ENCODE measurements at regions not wholly inside any gene's neighbourhood (a gene's known extent, or its start where the extent isn't known, plus 50 kb on each side); places are given as distances from the start of the nearest gene placed in this dataset.

- Mint-ChIP-seq H3K27me3 (no peaks in the 10 kb centered on the region), H3K9me3 (no peaks in the 10 kb centered on the region), H3K36me3 (ENCODE audit: low read depth) (no peaks in the 10 kb centered on the region), H3K4me3 (no peak overlapping the region), H3K27ac (no peak overlapping the region), H3K4me1 (no peaks in the 10 kb centered on the region)
- ChIA-PET POLR2A (no interaction called here), CTCF (no interaction called here)
- DNase-seq = no peak
Measured at GRCh38 chr22:27370269-27370668, 431.3 kb downstream of the MN1 start.

DNA sequence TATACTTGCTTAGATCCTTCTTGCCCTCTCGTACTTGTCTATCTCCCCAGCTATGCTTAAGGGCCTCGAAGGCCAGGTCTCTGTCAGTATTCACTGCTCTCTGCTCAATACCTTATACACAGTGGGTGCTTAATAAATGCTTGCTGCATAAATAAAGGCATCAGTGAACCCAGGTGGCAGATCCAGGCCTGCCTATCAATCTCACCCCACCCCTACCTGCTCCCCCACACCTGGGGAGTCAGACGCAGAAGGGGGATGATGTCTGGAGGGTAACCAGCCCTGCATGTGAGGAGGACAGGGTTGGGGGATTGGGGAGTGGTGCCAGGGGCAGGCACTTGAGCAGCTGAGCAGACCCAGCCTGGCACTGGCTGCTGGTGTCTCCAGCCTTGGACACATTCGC is 430.6 kb downstream of the MN1 start:
- Mint-ChIP-seq H3K27ac (no peak overlapping the region), H3K4me3 (no peak overlapping the region), H3K27me3 (no peaks in the 10 kb centered on the region), H3K36me3 (ENCODE audit: low read depth) (no peaks in the 10 kb centered on the region), H3K4me1 (no peaks in the 10 kb centered on the region), H3K9me3 (no peaks in the 10 kb centered on the region)
- DNase-seq = no peak
- POLR2A ChIA-PET = no interaction called here
- CTCF ChIA-PET = no interaction called here

GRCh38 chr22:27372364-27372763 is 429.2 kb downstream of the MN1 start:
- no peak overlapping the region for H3K4me3 Mint-ChIP-seq
- H3K4me1 Mint-ChIP-seq = no peaks in the 10 kb centered on the region
- no peak overlapping the region for H3K27ac Mint-ChIP-seq
- no peaks in the 10 kb centered on the region for H3K27me3 Mint-ChIP-seq
- H3K36me3 Mint-ChIP-seq (ENCODE audit: low read depth) = no peaks in the 10 kb centered on the region
- ChIA-PET CTCF (no interaction called here), POLR2A (no interaction called here)
- DNase-seq = no peak
- no peaks in the 10 kb centered on the region for H3K9me3 Mint-ChIP-seq

DNA sequence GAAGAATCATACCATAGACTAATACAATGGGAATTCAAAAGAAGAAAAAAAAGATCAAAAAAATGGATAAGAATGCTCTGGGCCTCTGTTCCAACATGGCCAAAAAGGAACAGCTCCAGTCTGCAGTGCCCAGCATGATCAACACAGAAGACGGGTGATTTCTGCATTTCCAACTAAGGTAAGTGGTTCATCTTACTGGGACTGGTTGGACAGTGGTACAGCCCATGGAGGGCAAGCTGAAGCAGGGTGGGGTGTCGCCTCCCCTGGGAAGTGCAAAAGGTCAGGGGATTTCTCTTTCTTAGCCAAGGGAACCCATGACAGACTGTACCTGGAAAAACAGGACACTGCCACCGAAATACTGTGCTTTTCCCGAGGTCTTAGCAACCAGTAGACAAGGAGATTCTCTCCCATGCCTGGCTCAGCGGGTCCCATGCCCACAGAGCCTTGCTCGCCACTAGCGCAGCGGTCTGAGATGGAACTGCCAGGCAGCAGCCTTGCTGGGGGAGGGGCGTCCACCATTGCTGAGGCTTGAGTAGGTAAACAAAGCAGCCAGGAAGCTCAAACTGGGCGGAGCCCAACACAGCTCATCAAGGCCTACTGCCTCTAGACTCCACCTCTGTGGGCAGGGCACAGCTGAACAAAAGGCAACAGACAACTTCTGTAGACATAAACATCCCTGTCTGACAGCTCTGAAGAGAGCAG is 428.4 kb downstream of the MN1 start:
- Mint-ChIP-seq H3K9me3 (no peaks in the 10 kb centered on the region), H3K36me3 (ENCODE audit: low read depth) (no peaks in the 10 kb centered on the region), H3K27me3 (no peaks in the 10 kb centered on the region), H3K4me3 (no peak overlapping the region), H3K4me1 (no peaks in the 10 kb centered on the region), H3K27ac (no peak overlapping the region)
- no peak for DNase-seq
- ChIA-PET POLR2A (no interaction called here), CTCF (no interaction called here)

GRCh38 chr22:27377501-27378295 is 423.9 kb downstream of the MN1 start:
- ChIA-PET POLR2A (no interaction called here), CTCF (no interaction called here)
- Mint-ChIP-seq H3K27ac (no peak overlapping the region), H3K27me3 (no peaks in the 10 kb centered on the region), H3K36me3 (ENCODE audit: low read depth) (no peaks in the 10 kb centered on the region), H3K9me3 (no peaks in the 10 kb centered on the region), H3K4me3 (no peak overlapping the region), H3K4me1 (no peaks in the 10 kb centered on the region)
- DNase-seq = no peak

DNA sequence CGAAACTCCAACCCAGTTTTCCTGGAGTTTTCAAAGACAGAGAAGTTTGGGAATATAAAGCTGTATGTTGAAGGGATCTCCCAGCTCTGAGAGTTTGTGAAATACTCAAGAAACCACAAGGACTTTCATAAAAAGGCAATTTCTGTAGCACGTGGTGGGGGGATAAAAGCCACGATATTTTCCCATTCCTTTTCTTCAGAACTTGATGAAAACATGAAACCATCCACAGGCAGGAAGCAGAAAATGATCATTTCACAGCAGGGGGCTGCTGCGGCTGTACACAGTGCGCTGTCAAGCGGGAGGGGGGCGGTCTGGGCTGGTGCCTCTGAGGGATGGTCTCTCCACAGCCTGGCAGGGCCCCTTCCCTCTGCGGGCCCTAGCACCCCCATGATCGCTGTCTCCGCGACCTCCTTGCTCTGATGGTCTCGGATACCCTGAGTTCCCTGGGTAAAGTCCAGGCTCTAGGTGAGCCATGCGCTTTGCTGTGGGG is 423.2 kb downstream of the MN1 start:
- H3K4me1 Mint-ChIP-seq = no peaks in the 10 kb centered on the region
- POLR2A ChIA-PET = no interaction called here
- no peak for DNase-seq
- no peaks in the 10 kb centered on the region for H3K27me3 Mint-ChIP-seq
- no peaks in the 10 kb centered on the region for H3K36me3 Mint-ChIP-seq (ENCODE audit: low read depth)
- H3K27ac Mint-ChIP-seq = no peak overlapping the region
- no peak overlapping the region for H3K4me3 Mint-ChIP-seq
- no peaks in the 10 kb centered on the region for H3K9me3 Mint-ChIP-seq
- CTCF ChIA-PET = no interaction called here

DNA sequence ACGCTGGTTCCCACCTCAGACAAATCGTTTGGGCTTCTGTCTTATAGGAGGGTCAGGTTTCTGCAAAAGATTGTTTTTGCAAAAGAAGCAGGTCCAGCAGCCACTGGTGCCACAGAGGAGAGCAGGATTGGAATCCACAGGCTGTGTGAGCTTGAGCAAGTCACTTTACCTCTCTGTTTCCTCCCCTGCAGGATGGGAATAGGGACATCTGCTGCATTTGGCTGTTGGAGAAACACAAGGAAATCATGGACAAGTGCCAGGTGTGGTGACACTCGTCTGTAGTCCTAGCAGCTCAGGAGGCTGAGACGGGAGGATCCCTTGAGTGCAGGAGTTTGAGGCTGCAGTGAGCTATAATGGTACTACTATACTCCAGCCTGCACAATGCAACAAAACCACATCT is 422.6 kb downstream of the MN1 start:
- no peak overlapping the region for H3K27ac Mint-ChIP-seq
- H3K4me3 Mint-ChIP-seq = no peak overlapping the region
- no peaks in the 10 kb centered on the region for H3K4me1 Mint-ChIP-seq
- no peaks in the 10 kb centered on the region for H3K9me3 Mint-ChIP-seq
- H3K36me3 Mint-ChIP-seq (ENCODE audit: low read depth) = no peaks in the 10 kb centered on the region
- DNase-seq = no peak
- ChIA-PET CTCF (no interaction called here), POLR2A (no interaction called here)
- no peaks in the 10 kb centered on the region for H3K27me3 Mint-ChIP-seq

GRCh38 chr22:27380855-27381254 is 420.7 kb downstream of the MN1 start:
- no peak overlapping the region for H3K27ac Mint-ChIP-seq
- H3K4me1 Mint-ChIP-seq = no peaks in the 10 kb centered on the region
- DNase-seq = no peak
- H3K27me3 Mint-ChIP-seq = no peaks in the 10 kb centered on the region
- H3K36me3 Mint-ChIP-seq (ENCODE audit: low read depth) = no peaks in the 10 kb centered on the region
- H3K9me3 Mint-ChIP-seq = no peaks in the 10 kb centered on the region
- no peak overlapping the region for H3K4me3 Mint-ChIP-seq
- CTCF ChIA-PET = no interaction called here
- POLR2A ChIA-PET = no interaction called here

- H3K27me3 Mint-ChIP-seq = no peaks in the 10 kb centered on the region
- no peak overlapping the region for H3K4me3 Mint-ChIP-seq
- no peak overlapping the region for H3K27ac Mint-ChIP-seq
- H3K36me3 Mint-ChIP-seq (ENCODE audit: low read depth) = no peaks in the 10 kb centered on the region
- H3K9me3 Mint-ChIP-seq = no peaks in the 10 kb centered on the region
- no peaks in the 10 kb centered on the region for H3K4me1 Mint-ChIP-seq
- CTCF ChIA-PET = no interaction called here
- POLR2A ChIA-PET = no interaction called here
- no peak for DNase-seq
Measured at GRCh38 chr22:27381552-27381951, 420.0 kb downstream of the MN1 start.

DNA sequence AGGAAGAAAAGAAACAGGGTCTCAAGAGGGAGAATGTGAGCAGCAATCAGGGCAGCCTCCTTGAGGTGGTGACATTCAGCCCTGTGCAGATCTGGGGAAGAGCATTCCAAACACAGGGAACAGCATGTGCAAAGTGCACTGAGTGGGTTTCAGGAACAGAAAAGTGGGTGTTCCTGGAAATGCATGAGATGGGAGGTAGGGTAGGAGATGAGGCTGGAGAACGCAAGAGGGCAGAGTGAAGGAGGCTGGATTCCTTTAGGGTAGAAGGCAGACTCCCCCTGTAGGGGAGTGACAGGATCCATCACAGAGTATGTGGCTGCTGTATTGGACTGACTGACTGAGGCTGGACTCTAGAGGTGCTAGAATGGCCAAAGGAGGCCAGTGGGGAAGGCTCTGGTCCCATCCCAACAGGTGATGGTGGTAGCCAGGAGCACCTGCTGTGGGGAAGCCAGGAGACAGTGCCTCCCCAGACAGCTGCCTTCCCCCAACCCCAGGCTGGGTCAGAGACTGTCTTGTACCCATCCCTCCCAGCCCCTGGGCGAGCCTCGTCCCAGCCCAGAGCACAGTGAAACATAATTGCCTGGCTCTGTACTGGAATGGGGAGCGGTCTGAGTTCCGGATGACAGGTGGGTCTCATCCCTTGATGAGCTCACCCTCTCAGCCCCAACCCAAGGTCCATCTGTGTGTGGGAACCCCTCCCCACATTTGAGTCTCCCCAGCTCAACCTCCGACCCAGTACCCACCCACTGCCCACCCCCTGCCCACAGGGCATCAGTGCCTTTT is 419.4 kb downstream of the MN1 start:
- no peaks in the 10 kb centered on the region for H3K9me3 Mint-ChIP-seq
- no peak overlapping the region for H3K4me3 Mint-ChIP-seq
- no peaks in the 10 kb centered on the region for H3K4me1 Mint-ChIP-seq
- DNase-seq = no peak
- no peaks in the 10 kb centered on the region for H3K36me3 Mint-ChIP-seq (ENCODE audit: low read depth)
- POLR2A ChIA-PET = no interaction called here
- CTCF ChIA-PET = no interaction called here
- no peak overlapping the region for H3K27ac Mint-ChIP-seq
- H3K27me3 Mint-ChIP-seq = no peaks in the 10 kb centered on the region

DNA sequence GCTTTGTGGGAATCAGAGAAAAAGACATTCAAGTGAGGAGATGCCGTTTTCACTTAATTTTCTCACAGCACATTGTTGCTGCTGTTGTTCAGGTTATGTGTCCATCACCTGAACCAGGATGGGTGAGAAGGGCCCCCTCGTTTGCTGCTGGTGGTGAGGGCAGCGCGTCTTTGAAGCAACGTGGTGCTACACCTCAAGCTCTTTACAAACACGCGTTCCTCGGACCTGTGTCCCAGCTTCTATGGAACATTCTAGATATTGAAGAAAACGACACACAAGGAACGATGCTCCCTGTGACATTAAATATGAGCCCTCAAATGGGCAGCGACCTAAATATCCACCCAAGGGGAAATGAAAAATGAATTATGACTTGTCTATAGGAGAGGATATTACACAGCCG is 418.6 kb downstream of the MN1 start:
- no peaks in the 10 kb centered on the region for H3K9me3 Mint-ChIP-seq
- no peaks in the 10 kb centered on the region for H3K36me3 Mint-ChIP-seq (ENCODE audit: low read depth)
- no peaks in the 10 kb centered on the region for H3K4me1 Mint-ChIP-seq
- no peak for DNase-seq
- H3K27me3 Mint-ChIP-seq = no peaks in the 10 kb centered on the region
- H3K27ac Mint-ChIP-seq = no peak overlapping the region
- H3K4me3 Mint-ChIP-seq = no peak overlapping the region
- CTCF ChIA-PET = no interaction called here
- POLR2A ChIA-PET = no interaction called here

DNA sequence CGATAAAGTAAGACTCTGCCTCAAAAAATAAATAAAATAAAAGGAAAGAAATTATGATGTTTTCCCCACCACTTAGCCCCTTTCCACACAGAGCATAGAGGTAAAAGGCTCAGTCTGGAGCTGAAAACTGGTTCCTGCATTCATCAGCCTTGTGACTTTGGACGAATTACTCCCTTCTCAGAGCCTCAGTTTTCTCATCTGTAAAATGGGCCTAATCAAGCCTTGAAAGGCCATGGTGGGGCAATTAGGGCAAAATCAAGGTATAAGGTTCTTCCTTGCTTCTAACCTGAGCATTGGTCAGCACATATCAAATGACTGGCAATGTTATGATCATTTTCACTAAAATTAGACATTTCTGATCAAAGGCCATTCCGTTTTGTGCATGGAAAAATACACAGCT is 417.7 kb downstream of the MN1 start:
- Mint-ChIP-seq H3K27ac (no peak overlapping the region), H3K4me1 (no peaks in the 10 kb centered on the region), H3K4me3 (no peak overlapping the region), H3K27me3 (no peaks in the 10 kb centered on the region), H3K36me3 (ENCODE audit: low read depth) (no peaks in the 10 kb centered on the region), H3K9me3 (no peaks in the 10 kb centered on the region)
- ChIA-PET CTCF (no interaction called here), POLR2A (no interaction called here)
- DNase-seq = no peak

DNA sequence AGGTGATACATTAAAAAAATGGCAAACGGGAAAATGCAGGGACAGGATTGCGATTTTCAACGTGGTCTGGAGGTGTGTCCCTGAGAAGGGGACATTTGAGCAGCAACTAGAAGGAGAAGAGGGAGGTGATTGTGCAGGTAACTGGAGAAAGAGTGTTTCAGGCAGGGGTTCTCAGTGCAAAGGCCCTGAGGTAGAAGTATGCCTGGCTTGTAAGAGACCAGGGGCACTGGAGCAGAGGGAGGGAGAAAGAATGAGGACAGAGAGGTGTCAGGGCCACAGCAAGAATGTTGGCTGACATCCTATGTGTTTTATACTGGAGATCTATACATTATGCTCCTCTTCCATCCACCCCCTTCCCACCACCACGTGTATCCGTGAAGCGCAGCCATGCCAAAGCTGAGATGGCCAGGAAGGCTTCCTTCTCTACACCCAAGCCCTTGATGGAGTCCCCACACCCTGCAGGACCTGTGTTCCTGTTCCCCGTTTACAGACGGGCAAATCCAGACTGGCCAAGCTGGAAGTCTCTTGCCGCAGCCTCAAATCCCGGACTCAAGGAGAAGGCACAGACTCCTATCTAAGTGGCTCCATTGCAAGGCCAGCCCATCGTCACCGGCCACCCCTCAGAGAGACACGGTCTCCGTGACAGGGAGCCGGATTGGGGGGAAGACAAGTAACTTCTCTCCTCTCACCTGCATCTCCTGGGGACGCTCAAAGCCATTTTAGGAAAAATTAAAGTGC is 416.1 kb downstream of the MN1 start:
- no peaks in the 10 kb centered on the region for H3K9me3 Mint-ChIP-seq
- no peak overlapping the region for H3K27ac Mint-ChIP-seq
- DNase-seq = no peak
- no peak overlapping the region for H3K4me3 Mint-ChIP-seq
- H3K4me1 Mint-ChIP-seq = no peaks in the 10 kb centered on the region
- H3K36me3 Mint-ChIP-seq (ENCODE audit: low read depth) = no peaks in the 10 kb centered on the region
- POLR2A ChIA-PET = no interaction called here
- H3K27me3 Mint-ChIP-seq = peaks cover 1% of the 10 kb centered on the region
- CTCF ChIA-PET = no interaction called here

Measured in activated CD4-positive, alpha-beta memory T cell treated with anti-CD3 and anti-CD28 coated beads, Interleukin-2, amount 10 ng/mL, durations not matched to agents 7 days and 5 days (primary cell).